Hematopoietic multipotent progenitor cell (in vitro differentiated cells): ENCODE measurements at regions not wholly inside any gene's neighbourhood (a gene's known extent, or its start where the extent isn't known, plus 50 kb on each side); places are given as distances from the start of the nearest gene placed in this dataset. TPM values are rescaled to one million over a fixed set of nuclear protein-coding genes. Genes with fewer than 3 reads are reported as not detected.

Experiments used
- DNase-seq, 3 donors: peaks; one replicate each; pipeline ENCODE4 v3.0.0-alpha.2; 2011 to 2015; ENCODE audit warnings: low read depth in 2 of 3, low spot score in 2 of 3
- small RNA-seq: library from RNA; depleted of rRNA; stranded (forward); fragments of <200 nt; gene quantifications from one replicate; pipeline ENCODE3, GENCODE V24; 2012

- peak in 2 of 3 donors; percentile 40 to 71 for DNase-seq
Measured at GRCh38 chr11:59263225-59263894, 50.6 kb upstream of the MPEG1 start.

Small RNA genes lying in the stretch of these regions (small RNA-seq; reads per million reads assigned to genes)
- gene RN7SL435P = not detected
